Mesenteric fat pad (tissue), 1 donor: ENCODE measurements at regions not wholly inside any gene's neighbourhood (a gene's known extent, or its start where the extent isn't known, plus 50 kb on each side); places are given as distances from the start of the nearest gene placed in this dataset.

Experiments used
- DNase-seq: peaks from one replicate; pipeline ENCODE4 v3.0.0-alpha.2; 2020; ENCODE audit warnings: low spot score
- donor health status: DM: yes; HTN: yes; CAD: no.

GRCh38 chr2:21386666-21387065, 262.9 kb downstream of the TDRD15 start:
- no peak for DNase-seq

DNA sequence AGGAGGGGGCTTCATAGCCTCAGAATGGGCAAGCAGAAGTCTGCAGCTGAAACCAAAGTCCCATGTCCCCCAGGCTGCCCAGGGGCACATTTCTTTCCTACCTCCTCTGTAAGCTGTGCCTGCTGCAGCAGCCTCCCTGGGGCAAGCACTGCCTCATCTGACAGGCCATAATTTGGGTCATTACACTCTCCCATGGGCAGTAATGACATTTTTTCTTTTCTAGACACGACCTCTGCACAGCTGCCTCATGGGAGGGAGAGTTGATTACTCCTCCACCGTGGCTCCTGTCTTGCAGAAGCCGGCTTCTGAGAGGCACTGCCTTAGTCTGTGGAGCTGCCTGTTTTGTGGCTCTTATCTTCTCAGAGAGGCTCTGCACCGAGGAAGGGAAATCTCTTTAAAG, 268.9 kb downstream of the TDRD15 start:
- DNase-seq, result no peak

DNA sequence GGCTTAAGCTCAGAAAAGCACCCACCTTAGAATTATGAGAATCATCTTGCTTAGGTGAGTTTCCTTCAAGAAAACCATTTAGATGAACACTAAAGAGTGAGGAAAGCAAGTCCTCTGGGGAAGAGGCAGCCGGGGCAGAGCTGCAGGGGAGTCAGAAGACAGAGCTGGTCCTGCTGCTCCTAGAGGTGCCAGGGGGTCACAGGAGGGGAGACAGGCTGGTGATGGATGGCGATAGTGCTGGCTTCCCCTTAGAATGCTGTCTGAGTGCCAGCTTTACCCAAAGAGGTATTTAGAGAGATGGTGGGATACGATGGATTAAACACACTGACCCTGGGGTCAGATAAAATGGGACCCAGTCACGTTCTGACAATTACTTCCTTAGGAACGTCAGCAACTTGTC, 269.4 kb downstream of the TDRD15 start:
- DNase-seq, result no peak

DNA sequence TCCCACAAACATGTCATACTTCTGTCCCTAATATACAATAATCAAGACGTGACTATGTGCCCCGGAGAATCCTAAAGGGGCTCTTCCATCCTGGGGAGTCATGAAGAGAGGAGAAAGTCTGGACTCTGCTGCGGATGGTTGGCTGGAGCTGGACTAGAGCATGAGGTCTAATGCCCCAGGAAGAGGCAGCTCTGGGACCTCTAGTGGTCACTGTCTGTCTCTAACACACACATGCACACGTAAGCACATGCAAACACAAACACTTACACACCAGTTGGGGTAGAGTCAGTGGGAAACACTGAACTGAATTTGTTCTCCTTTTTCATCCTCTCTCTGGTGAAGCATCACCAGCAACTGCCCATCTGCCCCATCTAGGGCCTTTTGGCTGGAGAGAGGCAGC, 271.6 kb downstream of the TDRD15 start:
- no peak for DNase-seq

GRCh38 chr2:21396252-21396651, 272.5 kb downstream of the TDRD15 start:
- DNase-seq, result no peak

GRCh38 chr2:21401022-21401698, 277.4 kb downstream of the TDRD15 start:
- no peak for DNase-seq

DNA sequence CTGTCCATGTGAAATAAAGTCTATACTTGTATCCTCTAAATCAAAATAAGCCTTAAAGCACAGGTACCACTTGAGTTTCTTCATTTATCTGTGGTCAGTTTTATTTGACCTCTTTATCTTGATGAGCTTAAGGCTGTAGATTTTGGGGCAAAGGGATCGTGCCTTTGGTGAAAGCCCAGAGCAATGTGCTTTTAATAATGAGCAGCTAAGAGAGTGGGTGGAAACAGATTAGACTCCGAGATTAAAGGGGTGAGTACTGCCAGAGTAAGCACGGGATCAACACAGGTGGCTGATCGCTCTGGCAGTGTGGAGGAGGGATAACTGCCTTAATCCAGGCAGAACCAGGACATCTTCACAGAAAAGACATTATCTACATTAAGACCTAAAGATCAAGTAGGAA, 280.4 kb downstream of the TDRD15 start:
- DNase-seq, result no peak

- DNase-seq, result no peak
These were observed 281.3 kb downstream of the TDRD15 start for GRCh38 chr2:21404827-21405625.

GRCh38 chr2:21406386-21406785, 282.6 kb downstream of the TDRD15 start:
- DNase-seq, result no peak

GRCh38 chr2:21406911-21407310, 283.1 kb downstream of the TDRD15 start:
- DNase-seq, result no peak

GRCh38 chr2:21407851-21408250, 284.1 kb downstream of the TDRD15 start:
- DNase-seq, result no peak

GRCh38 chr2:21411741-21412140, 288.0 kb downstream of the TDRD15 start:
- no peak for DNase-seq

DNA sequence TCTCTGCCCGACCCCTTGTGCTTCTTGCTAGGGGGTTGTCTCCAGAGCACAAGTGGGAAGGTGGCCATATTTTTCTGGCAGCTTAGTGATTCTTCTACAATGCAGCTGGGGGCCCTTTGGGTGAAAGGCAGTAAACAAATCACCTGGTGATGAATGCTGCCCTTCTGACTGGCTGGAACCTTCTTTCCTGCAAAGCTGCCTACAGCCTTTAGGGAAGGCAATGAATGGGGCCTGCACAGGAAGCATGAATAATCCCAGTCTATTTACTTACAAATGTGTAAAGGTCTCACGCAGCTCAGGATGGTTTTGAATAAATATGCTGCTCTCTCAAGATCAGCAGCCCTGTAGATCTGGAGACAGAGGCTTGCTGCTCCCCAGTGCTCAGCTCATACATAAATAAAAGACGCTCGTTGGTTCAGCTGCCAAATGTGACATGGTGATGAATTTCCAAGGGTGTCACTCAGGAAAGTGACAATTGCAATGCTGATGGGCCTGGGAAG, 289.2 kb downstream of the TDRD15 start:
- no peak for DNase-seq

DNA sequence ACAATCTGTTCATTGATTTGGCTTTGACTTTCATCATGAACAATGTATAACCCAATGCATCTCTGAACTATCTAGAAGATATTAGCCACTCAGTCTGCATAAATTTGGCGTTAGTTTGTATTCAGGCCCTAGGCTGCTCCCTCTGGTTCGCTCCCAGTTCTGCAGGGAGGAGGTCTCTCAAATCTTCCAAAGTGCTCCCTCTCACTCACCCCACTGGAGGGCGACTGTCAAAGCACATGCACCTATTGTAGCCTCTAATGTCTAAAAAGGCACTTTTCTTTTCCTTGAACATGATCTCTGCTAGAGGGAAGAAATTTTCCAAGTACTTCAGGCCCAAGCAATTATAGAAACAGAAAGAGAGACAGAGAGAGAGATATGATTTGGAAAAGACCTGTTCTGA, 291.5 kb downstream of the TDRD15 start:
- DNase-seq, result no peak

- no peak for DNase-seq
These were observed 292.5 kb downstream of the TDRD15 start for GRCh38 chr2:21416226-21416625.

DNA sequence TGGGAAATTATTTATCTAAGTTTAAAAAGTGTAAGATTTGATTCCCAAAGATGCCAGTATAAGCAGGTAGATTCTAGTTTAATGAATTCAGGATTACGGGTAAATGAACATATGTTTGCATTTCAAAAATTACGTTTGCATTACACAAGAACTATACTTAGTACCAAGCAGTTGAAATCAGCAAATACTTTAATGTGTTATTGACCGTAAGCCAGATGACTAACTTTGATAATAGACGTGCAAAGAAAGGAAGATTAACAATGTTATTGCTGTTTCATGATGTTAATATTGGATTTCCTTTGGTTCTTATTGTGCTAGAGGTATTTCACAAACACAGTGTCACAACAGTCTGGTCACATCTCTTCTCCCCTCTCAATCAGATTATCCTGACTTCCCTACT, 294.7 kb downstream of the TDRD15 start:
- no peak for DNase-seq

DNA sequence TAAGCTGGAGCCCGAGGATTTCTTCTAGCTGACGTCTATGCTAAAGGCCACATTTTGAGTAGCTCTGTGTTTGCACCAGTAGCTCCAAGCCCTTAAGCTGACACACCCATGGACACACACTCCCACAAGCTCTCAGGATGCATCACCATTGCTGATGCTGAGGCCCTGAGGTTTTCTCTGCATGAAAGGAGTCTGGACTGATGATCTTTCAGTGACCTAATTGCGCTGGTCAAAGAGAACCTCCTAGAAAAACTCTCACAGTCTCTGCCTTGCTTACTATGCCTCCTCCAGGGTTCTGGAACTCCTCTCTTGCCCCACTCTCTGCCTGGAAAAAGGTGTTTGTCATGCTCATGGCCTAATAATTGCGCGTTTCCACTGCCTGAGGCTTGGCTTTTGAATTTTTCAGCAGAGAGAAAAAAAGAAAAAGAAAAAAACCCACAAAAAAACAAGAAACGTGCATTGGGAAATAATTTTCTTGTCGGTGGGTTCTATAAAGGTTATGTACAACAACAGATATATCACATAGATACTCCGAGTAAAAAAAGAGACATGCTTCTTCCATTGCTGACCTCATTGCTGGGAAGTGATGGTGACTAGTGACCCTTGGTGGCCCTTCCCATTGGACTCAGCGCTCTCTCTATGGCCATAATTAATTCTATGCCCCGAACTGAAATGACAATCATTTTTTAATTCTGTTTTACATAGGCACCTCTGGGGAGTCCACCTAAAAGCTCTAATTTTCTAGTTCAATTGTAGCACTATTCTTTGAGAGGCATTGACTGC, 297.0 kb downstream of the TDRD15 start:
- DNase-seq, result no peak

- no peak for DNase-seq
These were observed 298.3 kb downstream of the TDRD15 start for GRCh38 chr2:21422050-21422449.

DNA sequence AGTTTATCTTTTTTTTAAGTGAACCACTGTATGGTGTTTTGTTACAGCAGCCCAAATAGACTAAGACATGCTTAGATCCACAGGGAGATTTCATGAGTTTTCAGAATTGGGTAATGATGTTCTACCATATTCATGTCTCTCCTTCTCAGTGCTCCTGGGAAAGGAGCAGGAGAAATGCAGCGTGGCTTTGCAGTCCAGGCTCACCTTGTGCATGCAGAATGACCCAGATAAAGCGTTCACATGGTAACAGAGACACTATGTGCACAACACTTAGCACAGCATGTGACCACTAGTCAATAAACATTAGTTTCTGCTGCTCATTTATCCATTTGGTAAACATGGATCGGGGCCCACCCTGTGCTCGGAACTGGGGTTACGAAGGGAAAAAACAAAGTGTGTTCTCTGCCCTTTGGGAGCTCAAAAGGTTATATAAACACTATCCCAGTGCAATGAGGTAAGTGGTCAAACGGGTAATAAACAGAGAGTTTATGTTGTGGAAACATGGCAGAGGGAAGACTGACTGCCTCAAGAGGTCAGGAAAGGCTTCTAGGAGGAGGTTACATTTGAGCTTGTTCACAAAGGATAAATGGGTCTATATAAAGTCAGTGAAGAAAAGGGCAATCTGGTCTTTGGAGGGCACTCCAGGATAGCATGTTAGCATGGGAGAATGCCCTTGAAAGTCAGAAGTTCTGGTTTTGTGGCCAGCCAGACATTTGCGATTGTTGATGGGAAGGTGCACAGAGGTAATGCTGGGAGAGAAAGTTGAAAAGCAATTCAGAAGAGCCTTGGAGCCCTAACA, 299.2 kb downstream of the TDRD15 start:
- DNase-seq, result no peak

- no peak for DNase-seq
These were observed 300.1 kb downstream of the TDRD15 start for GRCh38 chr2:21423854-21424253.

GRCh38 chr2:21424375-21424774, 300.6 kb downstream of the TDRD15 start:
- DNase-seq, result no peak
